SKM-1 treated with dmso at 0.1 percent for 144 hours (cell line): ENCODE measurements at regions not wholly inside any gene's neighbourhood (a gene's known extent, or its start where the extent isn't known, plus 50 kb on each side); places are given as distances from the start of the nearest gene placed in this dataset.
A peak's percentile ranks its signal among the peaks of the same experiment; 100 is the strongest.

Experiments
- DNase-seq: peaks from one replicate; lab custom pipeline; 2025; ENCODE audit not compliant: unreplicated experiment; lab: John Stamatoyannopoulos, UW

GRCh38 chr11:27968461-27968860 lies 139.5 kb downstream of the KIF18A start:
- no peak for DNase-seq

GRCh38 chr11:27965559-27965958 lies 142.4 kb downstream of the KIF18A start:
- DNase-seq, result no peak

- no peak for DNase-seq
These were observed 144.6 kb downstream of the KIF18A start for GRCh38 chr11:27963370-27963769.

- no peak for DNase-seq
These were observed 157.8 kb downstream of the KIF18A start for GRCh38 chr11:27949951-27950738.

GRCh38 chr11:27945348-27945747 lies 162.6 kb downstream of the KIF18A start:
- no peak for DNase-seq

GRCh38 chr11:27938011-27938410 lies 169.9 kb downstream of the KIF18A start:
- DNase-seq, result no peak

- no peak for DNase-seq
These were observed 173.2 kb downstream of the KIF18A start for GRCh38 chr11:27934830-27935145.

- DNase-seq, result no peak
These were observed 173.7 kb downstream of the KIF18A start for GRCh38 chr11:27933992-27934829.

- no peak for DNase-seq
These were observed 176.2 kb downstream of the KIF18A start for GRCh38 chr11:27931770-27932169.

GRCh38 chr11:27930946-27931345 lies 177.0 kb downstream of the KIF18A start:
- DNase-seq, result no peak

- no peak for DNase-seq
These were observed 179.1 kb downstream of the KIF18A start for GRCh38 chr11:27928809-27929208.

- DNase-seq, result peak; percentile 43
These were observed 180.9 kb downstream of the KIF18A start for GRCh38 chr11:27926981-27927481.

GRCh38 chr11:27926486-27926885 lies 181.5 kb downstream of the KIF18A start:
- DNase-seq, result no peak

- no peak for DNase-seq
These were observed 186.5 kb downstream of the KIF18A start for GRCh38 chr11:27921472-27921871.

- DNase-seq, result no peak
These were observed 191.3 kb downstream of the KIF18A start for GRCh38 chr11:27916541-27917100.

- no peak for DNase-seq
These were observed 193.9 kb downstream of the KIF18A start for GRCh38 chr11:27914080-27914479.

- no peak for DNase-seq
These were observed 194.3 kb downstream of the KIF18A start for GRCh38 chr11:27913650-27914049.

- no peak for DNase-seq
These were observed 195.0 kb downstream of the KIF18A start for GRCh38 chr11:27912916-27913315.

- no peak for DNase-seq
These were observed 197.6 kb downstream of the KIF18A start for GRCh38 chr11:27910186-27910931.

GRCh38 chr11:27909386-27909785 lies 198.6 kb downstream of the KIF18A start:
- DNase-seq, result no peak

- DNase-seq, result no peak
These were observed 199.3 kb downstream of the KIF18A start for GRCh38 chr11:27908621-27909020.
